ENCODE measurements at regions not wholly inside any gene's neighbourhood (a gene's known extent, or its start where the extent isn't known, plus 50 kb on each side); places are given as distances from the start of the nearest gene placed in this dataset.

DNA sequence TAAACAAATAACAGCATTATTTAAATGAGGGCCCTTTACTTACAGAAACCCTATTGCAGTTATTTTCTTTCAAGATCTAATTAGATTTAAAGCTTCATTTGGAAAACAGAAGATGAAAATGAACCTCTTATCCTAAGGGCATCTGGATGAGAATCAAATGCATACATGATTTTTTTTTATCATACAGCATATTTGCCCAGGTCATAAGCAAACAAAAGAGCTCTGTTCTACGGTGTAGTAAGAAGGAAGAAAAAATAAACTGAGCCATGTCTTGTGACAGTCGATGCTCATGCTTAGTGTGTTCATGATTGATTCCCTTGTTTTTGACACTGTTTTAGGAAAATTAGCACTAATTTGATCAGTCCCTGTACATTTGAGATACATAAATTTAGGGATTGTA is 202.6 kb upstream of the RNF32 start:
- TF ChIP-seq EZH2phosphoT487 (IDR thresholded peaks at IDR 0.05; ENCODE audit: insufficient read depth, low read depth) (no peak), EZH2 (IDR thresholded peaks at IDR 0.05; ENCODE audit: insufficient read depth, poor library complexity, severe bottlenecking) (no peak)

Data from GM23248 (cell line).